ENCODE measurements at regions not wholly inside any gene's neighbourhood (a gene's known extent, or its start where the extent isn't known, plus 50 kb on each side); places are given as distances from the start of the nearest gene placed in this dataset.

DNA sequence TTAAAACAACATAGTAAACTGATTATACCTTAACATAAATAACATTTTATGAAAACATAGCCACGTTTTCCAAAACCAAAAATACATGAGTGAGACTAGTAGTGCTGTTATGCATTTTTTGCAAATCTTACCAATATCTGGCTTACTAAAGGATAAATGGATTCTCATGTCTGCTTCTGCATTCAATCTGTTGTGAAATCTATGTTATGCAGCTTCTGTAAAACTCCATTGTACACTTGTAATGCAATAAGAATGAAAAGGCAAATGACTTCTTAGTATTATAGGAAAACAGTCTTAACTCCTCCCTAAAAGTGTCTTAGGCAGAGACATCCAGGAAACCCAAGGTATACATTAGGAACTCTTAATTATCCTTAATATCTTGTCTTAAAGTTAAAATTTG, 330.9 kb upstream of the THBS1 start:
- TF ChIP-seq, protein P1, sequence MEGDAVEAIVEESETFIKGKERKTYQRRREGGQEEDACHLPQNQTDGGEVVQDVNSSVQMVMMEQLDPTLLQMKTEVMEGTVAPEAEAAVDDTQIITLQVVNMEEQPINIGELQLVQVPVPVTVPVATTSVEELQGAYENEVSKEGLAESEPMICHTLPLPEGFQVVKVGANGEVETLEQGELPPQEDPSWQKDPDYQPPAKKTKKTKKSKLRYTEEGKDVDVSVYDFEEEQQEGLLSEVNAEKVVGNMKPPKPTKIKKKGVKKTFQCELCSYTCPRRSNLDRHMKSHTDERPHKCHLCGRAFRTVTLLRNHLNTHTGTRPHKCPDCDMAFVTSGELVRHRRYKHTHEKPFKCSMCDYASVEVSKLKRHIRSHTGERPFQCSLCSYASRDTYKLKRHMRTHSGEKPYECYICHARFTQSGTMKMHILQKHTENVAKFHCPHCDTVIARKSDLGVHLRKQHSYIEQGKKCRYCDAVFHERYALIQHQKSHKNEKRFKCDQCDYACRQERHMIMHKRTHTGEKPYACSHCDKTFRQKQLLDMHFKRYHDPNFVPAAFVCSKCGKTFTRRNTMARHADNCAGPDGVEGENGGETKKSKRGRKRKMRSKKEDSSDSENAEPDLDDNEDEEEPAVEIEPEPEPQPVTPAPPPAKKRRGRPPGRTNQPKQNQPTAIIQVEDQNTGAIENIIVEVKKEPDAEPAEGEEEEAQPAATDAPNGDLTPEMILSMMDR (conservative IDR thresholded peaks at IDR 0.05; ENCODE audit: low read length): no peak
- no peak for TF ChIP-seq EZH2phosphoT487 (IDR thresholded peaks at IDR 0.05; ENCODE audit: borderline replicate concordance, low read depth, low read length)

Data from OCI-LY7 (cell line).